ENCODE measurements at regions not wholly inside any gene's neighbourhood (a gene's known extent, or its start where the extent isn't known, plus 50 kb on each side); places are given as distances from the start of the nearest gene placed in this dataset.

- TF ChIP-seq CTCF (IDR thresholded peaks at IDR 0.05; ENCODE audit: low read depth, low read length, poor library complexity, severe bottlenecking) (no peak), EZH2phosphoT487 (IDR thresholded peaks at IDR 0.05; ENCODE audit: borderline replicate concordance, low read length) (no peak)
These were observed 57.1 kb upstream of the GPR45 start for GRCh38 chr2:105184420-105184819.
